Spleen (tissue), 11 donors: ENCODE measurements at regions not wholly inside any gene's neighbourhood (a gene's known extent, or its start where the extent isn't known, plus 50 kb on each side); places are given as distances from the start of the nearest gene placed in this dataset.

Experiments
- DNase-seq: peaks from one replicate; pipeline ENCODE4 v3.0.0-alpha.2; 2020
- H3K27ac ChIP-seq, 8 donors: fragments of 200-600 bp; sonication (generic) in 7 of 8; 1 replicate in 4 of 8; 2 replicates in 4 of 8; pipeline versions ENCODE4 v1.5.0 to v1.8.0; 2016 to 2021; ENCODE audit warnings: inconsistent platforms in 4 of 8, mild to moderate bottlenecking in 4 of 8, moderate library complexity in 1 of 8
- H3K27me3 ChIP-seq, 7 donors: fragments of 200-600 bp; sonication (generic) in 6 of 7; replicated peaks in 1 of 7; 1 replicate in 4 of 7; 2 replicates in 3 of 7; pipeline versions ENCODE4 v1.5.0 to v1.8.0; 2016 to 2021; ENCODE audit warnings: inconsistent platforms in 3 of 7, mild to moderate bottlenecking in 1 of 7
- H3K36me3 ChIP-seq, 6 donors: fragments of 200-600 bp; sonication (generic) in 5 of 6; 1 replicate in 4 of 6; 2 replicates in 2 of 6; pipeline versions ENCODE4 v1.5.0 to v1.8.0; 2016 to 2021; ENCODE audit warnings: inconsistent platforms in 2 of 6
- H3K4me1 ChIP-seq, 6 donors: fragments of 200-600 bp; sonication (generic) in 5 of 6; 1 replicate in 3 of 6; 2 replicates in 3 of 6; pipeline versions ENCODE4 v1.5.0 to v1.8.0; 2016 to 2021; ENCODE audit warnings: inconsistent platforms in 3 of 6
- H3K4me3 ChIP-seq, 8 donors: fragments of 200-600 bp; sonication (generic) in 7 of 8; 1 replicate in 4 of 8; 2 replicates in 4 of 8; pipeline versions ENCODE4 v1.5.0 to v1.8.0; 2016 to 2021; ENCODE audit warnings: inconsistent platforms in 4 of 8, mild to moderate bottlenecking in 4 of 8, moderate library complexity in 2 of 8
- H3K9me3 ChIP-seq, 8 donors: fragments of 200-600 bp; sonication (generic) in 7 of 8; 1 replicate in 4 of 8; 2 replicates in 4 of 8; pipeline versions ENCODE4 v1.5.0 to v1.8.0; 2016 to 2021; ENCODE audit warnings: inconsistent platforms in 4 of 8
- CTCF ChIP-seq, 11 experiments: fragments of 200-600 bp in 7 of 11; fragments of 450-650 bp in 4 of 11; sonication (generic) in 4 of 11; IDR thresholded peaks in 8 of 11; conservative IDR thresholded peaks in 3 of 11; 1 replicate in 7 of 11; 2 replicates in 4 of 11; pipeline versions ENCODE4 v1.4.0 to v1.8.0; 2016 to 2021; ENCODE audit warnings: antibody characterized with exemption in 11 of 11, inconsistent platforms in 4 of 11, mild to moderate bottlenecking in 1 of 11
- POLR2A ChIP-seq, 3 donors: fragments of 450-650 bp; IDR thresholded peaks; one replicate each; pipeline ENCODE4 v1.5.1; 2017; ENCODE audit warnings: antibody characterized with exemption in 3 of 3, mild to moderate bottlenecking in 1 of 3
- POLR2AphosphoS5 ChIP-seq, 3 donors: sonication (generic); formaldehyde crosslinking; IDR thresholded peaks; one replicate each; pipeline ENCODE4 v1.5.1; 2017; ENCODE audit warnings: antibody characterized with exemption in 3 of 3
- WGBS, 5 donors: extraction: QIAGEN DNeasy Blood & Tissue Kit in 3 of 5; methylation state at CpG; one replicate each; pipeline versions ENCODE4 v1.1.5 to v1.1.7; 2013 to 2018; 5-methylcytosine and 5-hydroxymethylcytosine counted together
- intact Hi-C: fragments of 100-400 bp; cut with DNase I; formaldehyde crosslinking; loops from one replicate; pipeline ENCODE4 v1.15.0; 2023; ENCODE audit warnings: low total_unique reads
- donor health status: healthy with polysubstance abuse.
- donor health status: DM: no; HTN: no; CAD: no; lungs with moderate emphysema.
- donor health status: DM: no; HTN: no; CAD: no.
- donor health status: Bipolar disorder and iron deficiency.
- donor health status: healthy.
- donor health status: DM: no; HTN: no; CAD: no.
- donor health status: DM: yes; HTN: yes; CAD: no.

- 76 to 94% (median 83%) methylated on average over 2 of the region's 2 CpGs for WGBS, 5 donors
- no peak overlapping the region for H3K27ac ChIP-seq
- intact Hi-C loops = no loop called here
Measured at GRCh38 chr5:103772248-103772647, 209.7 kb upstream of the NUDT12 start.

GRCh38 chr5:103764403-103764802, 201.8 kb upstream of the NUDT12 start:
- WGBS, 5 donors = 79 to 94% (median 89%) methylated on average over 10 of the region's 10 CpGs
- intact Hi-C loops = no loop called here

More at GRCh38 chr5:103772248-103772647, 209.7 kb upstream of the NUDT12 start:
- DNase-seq = no peak
- no peak for TF ChIP-seq POLR2A (IDR thresholded peaks at IDR 0.05)
- no peak for TF ChIP-seq CTCF (IDR thresholded peaks at IDR 0.05 in 8 of 11, conservative IDR thresholded peaks at IDR 0.05 in 3 of 11)
- no peak for TF ChIP-seq POLR2AphosphoS5 (IDR thresholded peaks at IDR 0.05)
- Histone ChIP-seq H3K4me1 (no peaks in the 10 kb centered on the region), H3K36me3 (no peaks in the 10 kb centered on the region), H3K27me3 (no peaks in the 10 kb centered on the region), H3K4me3 (no peak overlapping the region), H3K9me3 (peaks cover 0 to 14% (median 0%) of the 10 kb centered on the region in 8 donors)

GRCh38 chr5:103758996-103759395, 196.4 kb upstream of the NUDT12 start:
- Histone ChIP-seq H3K4me3 (no peak overlapping the region), H3K4me1 (no peaks in the 10 kb centered on the region), H3K27me3 (no peaks in the 10 kb centered on the region), H3K9me3 (no peaks in the 10 kb centered on the region), H3K36me3 (no peaks in the 10 kb centered on the region), H3K27ac (no peak overlapping the region)
- no peak for DNase-seq
- intact Hi-C loops = no loop called here
- 90 to 97% (median 95%) methylated on average over 2 of the region's 2 CpGs for WGBS, 5 donors
- no peak for TF ChIP-seq POLR2A (IDR thresholded peaks at IDR 0.05)

More at GRCh38 chr5:103764403-103764802, 201.8 kb upstream of the NUDT12 start:
- Histone ChIP-seq H3K27me3 (no peaks in the 10 kb centered on the region), H3K9me3 (peaks cover 0 to 3% (median 0%) of the 10 kb centered on the region in 8 donors), H3K4me1 (no peaks in the 10 kb centered on the region), H3K4me3 (no peak overlapping the region), H3K36me3 (no peaks in the 10 kb centered on the region), H3K27ac (no peak overlapping the region)
- TF ChIP-seq POLR2AphosphoS5 (IDR thresholded peaks at IDR 0.05) (no peak), CTCF (IDR thresholded peaks at IDR 0.05 in 8 of 11, conservative IDR thresholded peaks at IDR 0.05 in 3 of 11) (no peak), POLR2A (IDR thresholded peaks at IDR 0.05) (no peak)
- DNase-seq = no peak

- intact Hi-C loops = no loop called here
- H3K4me1 ChIP-seq = no peaks in the 10 kb centered on the region
- H3K27me3 ChIP-seq = no peaks in the 10 kb centered on the region
- TF ChIP-seq POLR2A (IDR thresholded peaks at IDR 0.05) (no peak), CTCF (IDR thresholded peaks at IDR 0.05 in 8 of 11, conservative IDR thresholded peaks at IDR 0.05 in 3 of 11) (no peak), POLR2AphosphoS5 (IDR thresholded peaks at IDR 0.05) (no peak)
- H3K9me3 ChIP-seq = no peaks in the 10 kb centered on the region
- H3K36me3 ChIP-seq = no peaks in the 10 kb centered on the region
- no peak overlapping the region for H3K27ac ChIP-seq
- H3K4me3 ChIP-seq = no peak overlapping the region
- no peak for DNase-seq
Measured at GRCh38 chr5:103755974-103756373, 193.4 kb upstream of the NUDT12 start.
